ENCODE measurements at regions not wholly inside any gene's neighbourhood (a gene's known extent, or its start where the extent isn't known, plus 50 kb on each side); places are given as distances from the start of the nearest gene placed in this dataset.

GRCh38 chr15:69972436-69972835, 125.3 kb downstream of the TLE3 start:
- TF ChIP-seq CTCF (IDR thresholded peaks at IDR 0.05) (no peak), ZFX (IDR thresholded peaks at IDR 0.05; ENCODE audit: borderline replicate concordance) (no peak)

Data from 22Rv1 (cell line).